Neural cell (in vitro differentiated cells): ENCODE measurements at regions not wholly inside any gene's neighbourhood (a gene's known extent, or its start where the extent isn't known, plus 50 kb on each side); places are given as distances from the start of the nearest gene placed in this dataset.

Experiments used
- CTCF ChIP-seq: fragments of 450-650 bp; IDR thresholded peaks from 2 replicates; pipeline ENCODE4 v1.5.1; 2014; ENCODE audit warnings: antibody characterized with exemption, mild to moderate bottlenecking, moderate library complexity; ENCODE audit not compliant: poor library complexity, severe bottlenecking
- EZH2 ChIP-seq: fragments of 200-600, 300-800 bp; shearing (Covaris generic), sonication (generic); IDR thresholded peaks from 2 replicates; pipeline ENCODE4 v1.6.1; 2014; ENCODE audit warnings: antibody characterized with exemption, low read length, borderline replicate concordance, mild to moderate bottlenecking; ENCODE audit not compliant: insufficient read depth, poor library complexity, severe bottlenecking
- POLR2AphosphoS5 ChIP-seq: IDR thresholded peaks from 2 replicates; pipeline ENCODE4 v1.6.1; 2012
- SMC3 ChIP-seq: fragments of 450-650 bp; conservative IDR thresholded peaks from 2 replicates; pipeline ENCODE4 v1.6.1; 2014; ENCODE audit warnings: antibody characterized with exemption, mild to moderate bottlenecking, moderate library complexity; ENCODE audit not compliant: poor library complexity
- TAF1 ChIP-seq: IDR thresholded peaks from 2 replicates; pipeline ENCODE4 v1.6.1; 2012; ENCODE audit warnings: low read depth

GRCh38 chr5:82404382-82404945 is 126.3 kb upstream of the RPS23 start:
- no peak for TF ChIP-seq CTCF
- no peak for TF ChIP-seq EZH2
- TF ChIP-seq TAF1 = no peak
- TF ChIP-seq POLR2AphosphoS5 = no peak
- TF ChIP-seq SMC3 = no peak
